SU-DHL-6 (cell line): ENCODE measurements at regions not wholly inside any gene's neighbourhood (a gene's known extent, or its start where the extent isn't known, plus 50 kb on each side); places are given as distances from the start of the nearest gene placed in this dataset.

Experiments used
- CTCF ChIP-seq: fragments of 200-600 bp; sonication (generic); IDR thresholded peaks from one replicate; pipeline ENCODE4 v1.5.1; 2017; ENCODE audit warnings: antibody characterized with exemption, mild to moderate bottlenecking, low read length, moderate library complexity; ENCODE audit not compliant: insufficient read depth, poor library complexity, severe bottlenecking
- EZH2phosphoT487 ChIP-seq: fragments of 200-600 bp; sonication (generic), shearing (Covaris generic); conservative IDR thresholded peaks from 2 replicates; pipeline ENCODE4 v1.6.1; 2018; ENCODE audit warnings: mild to moderate bottlenecking, antibody characterized with exemption, low read length, moderate library complexity, mixed read lengths

GRCh38 chr4:177855507-177856197, 413.4 kb upstream of the AGA start:
- TF ChIP-seq CTCF (no peak), EZH2phosphoT487 (no peak)
